ENCODE measurements at regions not wholly inside any gene's neighbourhood (a gene's known extent, or its start where the extent isn't known, plus 50 kb on each side); places are given as distances from the start of the nearest gene placed in this dataset.

DNA sequence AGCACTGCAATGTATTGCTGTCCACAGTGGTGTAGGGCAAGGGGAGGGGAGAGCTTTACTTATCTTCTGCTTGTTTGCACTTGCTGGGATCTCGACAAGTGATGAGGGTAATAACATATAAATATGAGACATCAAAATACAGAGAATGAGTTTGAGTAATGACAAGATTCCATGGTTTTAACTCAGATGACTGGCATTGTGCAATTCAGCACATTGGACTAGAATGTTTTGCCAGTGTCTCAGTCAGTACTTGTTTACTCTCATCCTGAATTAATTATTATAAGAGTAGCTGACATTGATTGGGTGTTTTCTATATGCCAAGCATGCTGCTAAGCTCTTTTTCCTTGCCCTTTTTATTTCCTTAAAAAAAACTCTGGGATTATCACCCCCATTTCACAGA, 306.7 kb upstream of the MMADHC start:
- 83 to 96% (median 88%) methylated on average over 1 of the region's 1 CpG for WGBS, 4 donors
- Histone ChIP-seq H3K27me3 (no peaks in the 10 kb centered on the region), H3K4me3 (no peak overlapping the region), H3K9me3 (no peaks in the 10 kb centered on the region), H3K36me3 (no peaks in the 10 kb centered on the region), H3K4me1 (no peaks in the 10 kb centered on the region), H3K27ac (no peak overlapping the region)
- intact Hi-C loops (cut with DNase I) = no loop called here
- ATAC-seq = no peak
- no peak for TF ChIP-seq POLR2A (IDR thresholded peaks at IDR 0.05)
- TF ChIP-seq, protein P1, sequence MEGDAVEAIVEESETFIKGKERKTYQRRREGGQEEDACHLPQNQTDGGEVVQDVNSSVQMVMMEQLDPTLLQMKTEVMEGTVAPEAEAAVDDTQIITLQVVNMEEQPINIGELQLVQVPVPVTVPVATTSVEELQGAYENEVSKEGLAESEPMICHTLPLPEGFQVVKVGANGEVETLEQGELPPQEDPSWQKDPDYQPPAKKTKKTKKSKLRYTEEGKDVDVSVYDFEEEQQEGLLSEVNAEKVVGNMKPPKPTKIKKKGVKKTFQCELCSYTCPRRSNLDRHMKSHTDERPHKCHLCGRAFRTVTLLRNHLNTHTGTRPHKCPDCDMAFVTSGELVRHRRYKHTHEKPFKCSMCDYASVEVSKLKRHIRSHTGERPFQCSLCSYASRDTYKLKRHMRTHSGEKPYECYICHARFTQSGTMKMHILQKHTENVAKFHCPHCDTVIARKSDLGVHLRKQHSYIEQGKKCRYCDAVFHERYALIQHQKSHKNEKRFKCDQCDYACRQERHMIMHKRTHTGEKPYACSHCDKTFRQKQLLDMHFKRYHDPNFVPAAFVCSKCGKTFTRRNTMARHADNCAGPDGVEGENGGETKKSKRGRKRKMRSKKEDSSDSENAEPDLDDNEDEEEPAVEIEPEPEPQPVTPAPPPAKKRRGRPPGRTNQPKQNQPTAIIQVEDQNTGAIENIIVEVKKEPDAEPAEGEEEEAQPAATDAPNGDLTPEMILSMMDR (IDR thresholded peaks at IDR 0.05) = no peak
- no peak for DNase-seq

DNA sequence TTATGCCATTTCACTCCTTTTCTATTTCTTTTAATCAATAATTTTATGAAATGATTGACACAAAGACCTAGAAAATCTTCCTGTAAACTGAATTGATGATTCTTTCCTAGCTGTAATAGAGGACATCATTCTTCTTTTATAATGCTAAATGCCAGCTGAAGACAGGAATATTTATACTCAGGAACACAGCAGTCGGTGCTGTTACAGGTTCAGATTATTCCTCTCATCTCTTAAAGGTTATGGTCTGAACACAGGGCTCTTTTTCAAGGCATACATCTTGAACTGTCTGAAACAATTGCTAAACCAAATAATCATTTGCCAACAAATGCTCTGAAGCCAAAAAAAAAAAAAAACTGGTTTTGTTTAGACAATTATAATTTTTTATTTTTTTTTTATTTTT, 305.0 kb upstream of the MMADHC start:
- no peak for TF ChIP-seq POLR2A (IDR thresholded peaks at IDR 0.05)
- TF ChIP-seq, protein P1 (IDR thresholded peaks at IDR 0.05) = no peak
- DNase-seq (no peak), ATAC-seq (no peak)
- no peaks in the 10 kb centered on the region for H3K36me3 ChIP-seq
- 63 to 89% (median 81%) methylated on average over 1 of the region's 1 CpG for WGBS, 4 donors
- no peaks in the 10 kb centered on the region for H3K4me1 ChIP-seq
- H3K9me3 ChIP-seq = no peaks in the 10 kb centered on the region
- no peaks in the 10 kb centered on the region for H3K27me3 ChIP-seq
- no peak overlapping the region for H3K27ac ChIP-seq
- H3K4me3 ChIP-seq = no peak overlapping the region
- intact Hi-C loops (cut with DNase I) = no loop called here

DNA sequence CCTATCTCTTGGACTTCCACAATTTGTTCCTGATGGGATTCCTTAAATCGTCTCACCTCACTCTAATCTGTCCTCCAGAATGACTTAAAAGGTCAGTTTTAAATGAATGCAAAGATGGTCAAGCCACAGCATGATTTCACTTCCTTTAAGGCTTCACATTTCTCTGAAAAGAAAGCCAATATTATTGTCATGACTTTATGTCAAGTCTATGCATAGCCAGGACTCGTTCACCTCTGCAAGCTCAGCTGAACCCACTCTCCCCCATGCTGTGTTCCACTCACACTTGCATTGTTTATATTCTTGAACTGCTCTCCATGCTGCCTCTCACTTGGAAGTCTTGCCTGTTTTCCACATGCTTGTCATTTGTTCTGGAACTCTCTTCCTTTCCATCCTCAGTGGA, 298.4 kb upstream of the MMADHC start:
- no peaks in the 10 kb centered on the region for H3K27me3 ChIP-seq
- no peak overlapping the region for H3K4me3 ChIP-seq
- ATAC-seq (no peak), DNase-seq (no peak)
- WGBS, 4 donors = 62 to 71% (median 65%) methylated on average over 2 of the region's 2 CpGs
- H3K9me3 ChIP-seq = no peaks in the 10 kb centered on the region
- TF ChIP-seq, protein P1 (IDR thresholded peaks at IDR 0.05) = no peak
- no peak for TF ChIP-seq POLR2A (IDR thresholded peaks at IDR 0.05)
- no peaks in the 10 kb centered on the region for H3K36me3 ChIP-seq
- H3K27ac ChIP-seq = no peak overlapping the region
- intact Hi-C loops (cut with DNase I) = no loop called here
- no peaks in the 10 kb centered on the region for H3K4me1 ChIP-seq

DNA sequence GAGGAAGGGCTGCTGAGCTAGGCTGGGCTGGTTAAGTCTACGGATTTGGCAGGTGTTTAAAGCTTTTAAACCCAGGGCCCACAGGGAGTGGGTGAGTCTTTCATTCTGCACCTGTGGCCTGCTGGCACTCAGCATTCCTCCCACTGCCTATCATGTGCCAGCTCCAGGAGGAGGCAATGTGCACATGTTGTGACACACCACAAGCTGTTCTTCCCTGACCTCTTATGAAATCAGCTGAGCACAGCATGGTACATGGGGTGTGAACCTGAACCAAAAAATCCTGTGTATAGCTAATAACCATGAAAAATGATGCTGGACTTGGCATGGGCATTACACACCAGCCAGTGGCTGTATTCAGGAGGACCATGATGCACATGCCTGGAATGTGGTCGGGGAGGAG, 297.9 kb upstream of the MMADHC start:
- TF ChIP-seq POLR2A (IDR thresholded peaks at IDR 0.05) = no peak
- TF ChIP-seq, protein P1 (IDR thresholded peaks at IDR 0.05) = no peak
- 80 to 100% (median 81%) methylated on average over 2 of the region's 2 CpGs for WGBS, 4 donors
- H3K36me3 ChIP-seq = no peaks in the 10 kb centered on the region
- DNase-seq = no peak
- no peaks in the 10 kb centered on the region for H3K27me3 ChIP-seq
- intact Hi-C loops (cut with DNase I) = no loop called here
- H3K9me3 ChIP-seq = no peaks in the 10 kb centered on the region
- no peak for ATAC-seq
- no peak overlapping the region for H3K27ac ChIP-seq
- no peaks in the 10 kb centered on the region for H3K4me1 ChIP-seq
- H3K4me3 ChIP-seq = no peak overlapping the region
